ENCODE measurements at regions not wholly inside any gene's neighbourhood (a gene's known extent, or its start where the extent isn't known, plus 50 kb on each side); places are given as distances from the start of the nearest gene placed in this dataset.
"Not testable (repeated sequence)": the region's sequence is repeated elsewhere in the genome, so short reads cannot be mapped to it uniquely, and the experiment has no call there.

GRCh38 chr1:98112626-98113025 is 191.8 kb upstream of the DPYD start:
- no peak for DNase-seq (ENCODE audit: extremely low read depth, low read depth)
- TF ChIP-seq CTCF (IDR thresholded peaks at IDR 0.05; ENCODE audit: low read depth, low read length), result no peak

DNA sequence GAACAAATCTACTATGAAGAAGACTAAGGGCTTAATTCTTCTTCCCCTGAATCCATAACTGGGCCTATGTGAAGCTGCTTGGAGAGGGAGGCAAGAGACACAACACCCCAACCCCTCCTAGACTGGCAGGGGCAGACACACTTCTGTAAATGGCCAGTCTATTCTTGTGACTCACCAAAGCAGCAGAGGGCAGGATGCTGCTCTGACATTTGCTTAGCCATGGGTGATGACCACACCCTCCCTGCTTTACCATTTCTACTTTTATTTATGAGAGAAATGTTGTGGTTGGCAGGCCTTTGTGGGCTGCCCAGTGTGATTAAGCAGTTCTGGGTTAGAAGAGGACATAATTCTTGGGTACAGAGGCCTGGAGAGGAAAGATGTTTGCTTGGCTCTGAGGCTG is 189.8 kb upstream of the DPYD start:
- no peak for TF ChIP-seq CTCF (IDR thresholded peaks at IDR 0.05; ENCODE audit: low read depth, low read length)
- no peak for DNase-seq (ENCODE audit: extremely low read depth, low read depth)

- DNase-seq (ENCODE audit: extremely low read depth, low read depth), result not testable (repeated sequence)
Measured at GRCh38 chr1:98108378-98108777, 187.5 kb upstream of the DPYD start.

DNA sequence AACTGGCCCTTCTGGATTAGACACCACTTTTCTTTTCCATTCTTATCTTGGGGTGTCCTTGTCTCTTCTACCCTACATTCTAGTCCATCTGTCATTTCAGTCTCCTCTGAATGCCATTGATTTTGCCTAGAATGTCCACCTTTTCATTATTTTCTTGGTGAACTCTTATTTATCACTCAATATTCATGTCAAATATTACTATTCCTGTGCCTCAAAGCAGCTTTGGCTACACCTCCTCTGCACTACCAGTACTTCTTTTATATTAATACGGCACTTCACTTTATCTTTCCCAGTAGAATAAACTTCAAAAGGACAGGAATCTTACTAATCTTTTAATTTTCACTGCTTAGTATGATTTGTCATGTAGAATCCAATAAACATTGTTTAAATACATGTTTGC is 186.4 kb upstream of the DPYD start:
- no peak for DNase-seq (ENCODE audit: extremely low read depth, low read depth)
- TF ChIP-seq CTCF (IDR thresholded peaks at IDR 0.05; ENCODE audit: low read depth, low read length), result no peak

GRCh38 chr1:98104289-98104688 is 183.5 kb upstream of the DPYD start:
- peak; percentile 55 for DNase-seq (ENCODE audit: extremely low read depth, low read depth)
- no peak for TF ChIP-seq CTCF (IDR thresholded peaks at IDR 0.05; ENCODE audit: low read depth, low read length)

DNA sequence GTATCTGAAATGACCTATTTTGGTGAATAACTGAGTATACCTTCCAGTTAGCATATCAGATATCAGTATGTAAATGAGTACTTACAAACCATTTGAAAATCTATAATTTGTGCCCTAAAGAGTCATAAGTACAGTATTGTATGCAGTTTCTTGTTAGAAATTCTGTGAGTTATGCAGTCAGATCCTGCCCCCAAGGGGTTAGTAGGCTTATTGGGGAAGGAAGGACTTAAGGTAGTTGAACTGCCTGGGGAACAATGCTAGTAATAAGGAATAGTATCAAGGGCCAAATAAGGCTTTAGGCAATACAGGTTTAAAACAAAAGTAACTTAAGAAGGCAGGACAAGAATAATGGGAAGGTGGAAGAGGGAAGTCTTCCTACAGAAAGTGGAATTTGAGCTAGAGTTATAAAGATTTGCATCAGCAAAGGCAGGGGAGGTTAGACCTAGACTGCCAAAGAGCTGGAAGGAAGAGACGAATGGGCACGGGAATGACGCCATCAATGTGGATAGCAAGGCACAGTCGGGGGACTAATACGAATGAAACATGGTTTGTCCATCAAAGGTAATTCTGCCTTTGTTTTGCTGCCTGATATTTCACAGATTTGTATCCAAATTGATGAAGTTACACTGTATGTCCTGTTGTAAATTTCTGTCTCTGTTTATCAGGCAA is 182.9 kb upstream of the DPYD start:
- TF ChIP-seq CTCF (IDR thresholded peaks at IDR 0.05; ENCODE audit: low read depth, low read length), result no peak
- DNase-seq (ENCODE audit: extremely low read depth, low read depth), result no peak

- no peak for TF ChIP-seq CTCF (IDR thresholded peaks at IDR 0.05; ENCODE audit: low read depth, low read length)
- no peak for DNase-seq (ENCODE audit: extremely low read depth, low read depth)
Measured at GRCh38 chr1:98102345-98103030, 181.7 kb upstream of the DPYD start.

- DNase-seq (ENCODE audit: extremely low read depth, low read depth), result no peak
- no peak for TF ChIP-seq CTCF (IDR thresholded peaks at IDR 0.05; ENCODE audit: low read depth, low read length)
Measured at GRCh38 chr1:98101364-98101763, 180.5 kb upstream of the DPYD start.
